Neural crest cell (in vitro differentiated cells): ENCODE measurements at regions not wholly inside any gene's neighbourhood (a gene's known extent, or its start where the extent isn't known, plus 50 kb on each side); places are given as distances from the start of the nearest gene placed in this dataset.

Experiments used
- DNase-seq: peaks from one replicate; pipeline ENCODE4 v3.0.0; 2021; ENCODE audit warnings: low read depth, mixed read lengths, low spot score
- H3K27ac Mint-ChIP-seq: one replicate; pipeline ENCODE4 v1.8.0; 2021; ENCODE audit warnings: mild to moderate bottlenecking, mixed read lengths; ENCODE audit not compliant: unreplicated experiment
- H3K27me3 Mint-ChIP-seq: 2 replicates; pipeline ENCODE4 v1.8.0; 2021; ENCODE audit warnings: low read depth, mild to moderate bottlenecking, mixed read lengths
- H3K36me3 Mint-ChIP-seq: 2 replicates; pipeline ENCODE4 v1.8.0; 2021; ENCODE audit warnings: low read depth, mild to moderate bottlenecking, mixed read lengths
- H3K4me1 Mint-ChIP-seq: 2 replicates; pipeline ENCODE4 v1.8.0; 2021; ENCODE audit warnings: mixed read lengths
- H3K4me3 Mint-ChIP-seq: one replicate; pipeline ENCODE4 v1.8.0; 2021; ENCODE audit warnings: mild to moderate bottlenecking, mixed read lengths
- H3K9me3 Mint-ChIP-seq: 2 replicates; pipeline ENCODE4 v1.8.0; 2021; ENCODE audit warnings: mixed read lengths
- TF ChIP-seq, protein P1 (sequence below): fragments of 200-600 bp; sonication (generic); conservative IDR thresholded peaks from 2 replicates; pipeline ENCODE4 v1.5.0; 2021; ENCODE audit warnings: antibody characterized with exemption, mild to moderate bottlenecking

DNA sequence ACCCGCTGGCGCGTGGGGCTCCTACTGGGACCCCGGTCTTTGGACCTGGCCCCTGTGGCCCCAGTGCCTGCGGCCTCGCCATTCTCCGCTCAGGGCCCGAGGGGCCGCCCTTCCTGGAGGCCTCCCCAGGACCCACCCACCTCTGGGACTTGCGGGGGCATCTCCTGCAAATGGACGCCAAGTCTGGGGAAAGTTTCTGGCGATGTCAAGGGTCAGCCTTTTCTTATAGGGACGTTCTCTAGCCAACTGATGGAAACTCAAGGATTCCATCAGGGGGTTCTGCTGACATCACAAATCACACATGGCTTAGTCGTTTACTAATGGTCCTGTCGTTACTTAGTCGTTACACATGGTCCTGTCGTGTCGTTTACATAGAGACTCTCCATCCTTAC is 57.7 kb upstream of the RHOBTB1 start:
- no peak overlapping the region for H3K27ac Mint-ChIP-seq
- H3K4me1 Mint-ChIP-seq = peaks cover 6% of the 10 kb centered on the region
- H3K36me3 Mint-ChIP-seq = no peaks in the 10 kb centered on the region
- peak overlapping the region; percentile 85 for H3K4me3 Mint-ChIP-seq
- TF ChIP-seq, protein P1, sequence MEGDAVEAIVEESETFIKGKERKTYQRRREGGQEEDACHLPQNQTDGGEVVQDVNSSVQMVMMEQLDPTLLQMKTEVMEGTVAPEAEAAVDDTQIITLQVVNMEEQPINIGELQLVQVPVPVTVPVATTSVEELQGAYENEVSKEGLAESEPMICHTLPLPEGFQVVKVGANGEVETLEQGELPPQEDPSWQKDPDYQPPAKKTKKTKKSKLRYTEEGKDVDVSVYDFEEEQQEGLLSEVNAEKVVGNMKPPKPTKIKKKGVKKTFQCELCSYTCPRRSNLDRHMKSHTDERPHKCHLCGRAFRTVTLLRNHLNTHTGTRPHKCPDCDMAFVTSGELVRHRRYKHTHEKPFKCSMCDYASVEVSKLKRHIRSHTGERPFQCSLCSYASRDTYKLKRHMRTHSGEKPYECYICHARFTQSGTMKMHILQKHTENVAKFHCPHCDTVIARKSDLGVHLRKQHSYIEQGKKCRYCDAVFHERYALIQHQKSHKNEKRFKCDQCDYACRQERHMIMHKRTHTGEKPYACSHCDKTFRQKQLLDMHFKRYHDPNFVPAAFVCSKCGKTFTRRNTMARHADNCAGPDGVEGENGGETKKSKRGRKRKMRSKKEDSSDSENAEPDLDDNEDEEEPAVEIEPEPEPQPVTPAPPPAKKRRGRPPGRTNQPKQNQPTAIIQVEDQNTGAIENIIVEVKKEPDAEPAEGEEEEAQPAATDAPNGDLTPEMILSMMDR = no peak
- H3K27me3 Mint-ChIP-seq = peaks cover 42% of the 10 kb centered on the region
- no peak for DNase-seq
- H3K9me3 Mint-ChIP-seq = no peaks in the 10 kb centered on the region

DNA sequence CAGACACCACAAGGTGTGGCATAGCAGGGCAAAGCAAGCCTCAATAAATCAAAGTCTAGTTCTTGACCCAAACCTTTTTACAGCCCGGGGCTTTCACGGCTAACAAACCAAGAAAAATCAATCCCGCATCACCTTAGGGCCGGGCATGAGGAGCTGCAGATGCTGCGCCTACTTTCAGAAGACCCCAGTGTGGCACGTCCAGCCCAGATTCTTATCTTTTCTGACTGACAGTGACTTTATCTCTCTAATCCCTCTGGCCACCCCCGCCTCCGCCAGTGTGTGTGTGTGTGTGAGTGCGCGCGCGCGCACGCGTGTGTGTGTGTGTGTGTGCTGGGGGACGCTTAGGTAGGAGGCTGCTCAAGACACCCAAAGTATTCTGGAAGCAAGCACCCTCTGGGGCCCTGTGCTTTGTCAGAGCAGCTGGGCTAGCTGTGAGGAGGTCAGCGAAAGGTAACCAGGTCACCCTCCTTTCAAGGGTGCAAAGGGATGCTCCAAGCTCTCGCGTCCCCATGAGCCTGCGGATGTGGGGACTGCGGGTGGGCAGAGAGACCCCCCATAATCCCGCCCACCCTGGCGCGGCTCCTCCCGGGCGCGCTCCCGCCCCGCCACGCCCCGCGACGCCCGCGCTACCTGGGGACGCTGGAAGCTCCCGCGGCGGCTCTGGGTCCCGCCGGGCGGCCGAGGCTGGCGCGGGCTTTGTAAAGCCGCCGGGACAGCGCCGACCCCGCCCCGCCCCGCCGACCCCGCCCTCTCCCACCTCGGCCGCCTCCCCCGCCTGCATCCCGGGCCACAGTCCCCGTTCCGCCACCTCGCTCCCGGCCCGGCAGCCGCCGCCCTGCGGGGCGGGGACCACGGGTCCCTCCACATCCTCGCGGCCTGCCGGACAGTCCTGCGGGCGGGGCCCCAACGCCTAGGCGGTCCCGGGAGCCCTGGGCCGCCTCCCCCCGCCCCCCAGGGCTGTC is 57.1 kb upstream of the RHOBTB1 start:
- Mint-ChIP-seq H3K4me3 (peak overlapping the region; percentile 88), H3K27me3 (peaks cover 42% of the 10 kb centered on the region), H3K27ac (no peak overlapping the region), H3K36me3 (no peaks in the 10 kb centered on the region), H3K9me3 (no peaks in the 10 kb centered on the region), H3K4me1 (peaks cover 6% of the 10 kb centered on the region)
- peak; percentile 25 for DNase-seq
- TF ChIP-seq, protein P1 = no peak

DNA sequence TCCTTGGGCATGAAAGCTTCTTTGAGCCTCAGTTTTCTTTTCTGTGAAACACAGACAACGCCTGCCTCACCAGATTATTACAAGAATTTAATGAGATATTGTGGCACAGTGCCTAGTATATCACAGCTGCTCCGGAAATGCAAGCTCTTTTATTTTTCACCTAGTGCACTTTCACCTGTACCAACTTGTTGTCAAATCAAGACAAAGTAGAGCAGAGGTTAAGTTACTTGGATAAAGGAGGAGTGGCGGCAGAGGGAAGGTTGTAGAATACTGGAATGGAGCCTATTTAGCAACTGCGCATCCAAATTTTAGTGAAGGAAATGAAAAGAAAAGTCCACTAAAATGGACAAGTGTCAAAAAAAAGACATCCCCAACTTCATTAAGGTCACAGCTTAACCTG is 54.9 kb upstream of the RHOBTB1 start:
- Mint-ChIP-seq H3K9me3 (no peaks in the 10 kb centered on the region), H3K4me1 (peaks cover 6% of the 10 kb centered on the region), H3K36me3 (no peaks in the 10 kb centered on the region), H3K4me3 (no peak overlapping the region), H3K27ac (no peak overlapping the region), H3K27me3 (peaks cover 37% of the 10 kb centered on the region)
- DNase-seq = no peak
- TF ChIP-seq, protein P1 = no peak

DNA sequence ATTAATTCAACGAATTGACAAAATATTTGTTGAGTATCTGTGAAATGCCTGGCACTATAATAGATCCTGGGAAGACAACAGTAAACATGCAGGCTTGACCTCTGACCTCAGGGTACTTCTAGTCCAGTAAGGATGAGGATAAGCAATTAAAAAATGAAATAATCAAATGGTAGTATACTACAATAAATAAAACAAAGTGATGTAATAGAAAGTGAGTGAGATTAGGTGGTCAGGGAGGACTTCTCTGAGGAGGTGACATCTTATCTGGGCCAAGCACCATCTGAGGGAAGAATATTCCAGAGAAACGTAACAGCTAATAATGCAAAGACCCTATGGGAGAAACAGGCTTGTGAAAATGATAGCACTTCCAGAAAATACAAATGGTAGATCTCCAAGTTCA is 50.1 kb upstream of the RHOBTB1 start:
- H3K27me3 Mint-ChIP-seq = peaks cover 11% of the 10 kb centered on the region
- peaks cover 3% of the 10 kb centered on the region for H3K9me3 Mint-ChIP-seq
- no peak overlapping the region for H3K27ac Mint-ChIP-seq
- H3K4me1 Mint-ChIP-seq = no peaks in the 10 kb centered on the region
- H3K4me3 Mint-ChIP-seq = no peak overlapping the region
- no peak for DNase-seq
- TF ChIP-seq, protein P1 = no peak
- H3K36me3 Mint-ChIP-seq = no peaks in the 10 kb centered on the region
